Tibial nerve (tissue), 4 donors: ENCODE measurements at regions not wholly inside any gene's neighbourhood (a gene's known extent, or its start where the extent isn't known, plus 50 kb on each side); places are given as distances from the start of the nearest gene placed in this dataset.
A peak's percentile ranks its signal among the peaks of the same experiment; 100 is the strongest.
"Not testable (repeated sequence)": the region's sequence is repeated elsewhere in the genome, so short reads cannot be mapped to it uniquely, and the experiment has no call there.

Experiments used
- DNase-seq, 2 donors: peaks; one replicate each; pipeline ENCODE4 v3.0.0-alpha.2; 2019; ENCODE audit warnings: low spot score in 2 of 2
- H3K27ac ChIP-seq, 4 donors: fragments of 200-600 bp; sonication (generic) in 3 of 4; one replicate each; pipeline ENCODE4 v1.5.1; 2017 to 2019; ENCODE audit warnings: mild to moderate bottlenecking in 1 of 4
- H3K27me3 ChIP-seq, 2 donors: fragments of 200-600 bp; sonication (generic) in 1 of 2; one replicate each; pipeline versions ENCODE4 v1.5.1 to v1.6.0; 2017 to 2019
- H3K36me3 ChIP-seq, 3 donors: fragments of 200-600 bp; sonication (generic); one replicate each; pipeline ENCODE4 v1.5.1; 2018 to 2019
- H3K4me1 ChIP-seq, 4 donors: fragments of 200-600 bp; sonication (generic) in 3 of 4; one replicate each; pipeline ENCODE4 v1.5.1; 2017 to 2019
- H3K4me3 ChIP-seq, 4 donors: fragments of 200-600 bp; sonication (generic) in 3 of 4; one replicate each; pipeline ENCODE4 v1.5.1; 2017 to 2019; ENCODE audit warnings: mild to moderate bottlenecking in 1 of 4, moderate library complexity in 1 of 4
- H3K9me3 ChIP-seq, 4 donors: fragments of 200-600 bp; sonication (generic) in 3 of 4; one replicate each; pipeline ENCODE4 v1.5.1; 2017 to 2019
- CTCF ChIP-seq, 5 experiments: fragments of 200-600 bp in 3 of 5; fragments of 450-650 bp in 2 of 5; sonication (generic) in 3 of 5; IDR thresholded peaks; one replicate each; pipeline ENCODE4 v1.5.1; 2016 to 2019; ENCODE audit warnings: antibody characterized with exemption in 5 of 5, mild to moderate bottlenecking in 3 of 5, moderate library complexity in 2 of 5
- EP300 ChIP-seq, 2 donors: sonication (generic); formaldehyde crosslinking; IDR thresholded peaks; one replicate each; pipeline ENCODE4 v1.6.1; 2017; ENCODE audit warnings: antibody characterized with exemption in 2 of 2, mild to moderate bottlenecking in 1 of 2
- POLR2A ChIP-seq, 2 donors: fragments of 450-650 bp; IDR thresholded peaks; one replicate each; pipeline ENCODE4 v1.6.1; 2017; ENCODE audit warnings: antibody characterized with exemption in 2 of 2, mild to moderate bottlenecking in 2 of 2, moderate library complexity in 2 of 2
- WGBS, 2 donors: methylation state at CpG; one replicate each; pipeline ENCODE4 v1.1.5; 2018; 5-methylcytosine and 5-hydroxymethylcytosine counted together

GRCh38 chr6:170039156-170040114 lies 251.4 kb downstream of the DLL1 start:
- Histone ChIP-seq H3K4me1 (no peaks in the 10 kb centered on the region), H3K9me3 (peaks cover 0 to 12% (median 0%) of the 10 kb centered on the region in 4 donors), H3K27ac (no peak overlapping the region), H3K27me3 (no peaks in the 10 kb centered on the region), H3K4me3 (no peak overlapping the region), H3K36me3 (no peaks in the 10 kb centered on the region)
- DNase-seq, result no peak
- TF ChIP-seq EP300 (IDR thresholded peaks at IDR 0.05), result no peak
- no peak for TF ChIP-seq POLR2A (IDR thresholded peaks at IDR 0.05)
- TF ChIP-seq CTCF (IDR thresholded peaks at IDR 0.05), result no peak
- WGBS, 2 donors, result 80 to 85% methylated on average over 28 of the region's 28 CpGs

- Histone ChIP-seq H3K4me1 (no peaks in the 10 kb centered on the region), H3K27me3 (no peaks in the 10 kb centered on the region), H3K36me3 (no peaks in the 10 kb centered on the region), H3K27ac (peak overlapping the region in 1 of 4 donors; percentile 7), H3K4me3 (no peak overlapping the region), H3K9me3 (peaks cover 0 to 17% (median 0%) of the 10 kb centered on the region in 4 donors)
- no peak for DNase-seq
- TF ChIP-seq EP300 (IDR thresholded peaks at IDR 0.05) (no peak), POLR2A (IDR thresholded peaks at IDR 0.05) (no peak), CTCF (IDR thresholded peaks at IDR 0.05) (no peak)
- WGBS, 2 donors, result 46 to 56% methylated on average over 9 of the region's 9 CpGs
Measured at GRCh38 chr6:170038708-170039107, 252.2 kb downstream of the DLL1 start.

GRCh38 chr6:170038251-170038650 lies 252.6 kb downstream of the DLL1 start:
- Histone ChIP-seq H3K4me1 (no peaks in the 10 kb centered on the region), H3K27me3 (no peaks in the 10 kb centered on the region), H3K9me3 (peaks cover 0 to 21% (median 0%) of the 10 kb centered on the region in 4 donors), H3K36me3 (no peaks in the 10 kb centered on the region), H3K4me3 (no peak overlapping the region), H3K27ac (peak overlapping the region in 1 of 4 donors; percentile 7)
- TF ChIP-seq POLR2A (IDR thresholded peaks at IDR 0.05) (no peak), CTCF (IDR thresholded peaks at IDR 0.05) (no peak), EP300 (IDR thresholded peaks at IDR 0.05) (no peak)
- no peak for DNase-seq
- 54 to 62% methylated on average over 5 to 7 of the region's 7 CpGs for WGBS, 2 donors

GRCh38 chr6:170037541-170038250 lies 253.2 kb downstream of the DLL1 start:
- DNase-seq, result no peak
- 82 to 84% methylated on average over 13 to 15 of the region's 15 CpGs for WGBS, 2 donors
- H3K27me3 ChIP-seq, result no peaks in the 10 kb centered on the region
- H3K36me3 ChIP-seq, result no peaks in the 10 kb centered on the region
- peak overlapping the region in 1 of 4 donors; percentile 34 for H3K27ac ChIP-seq
- H3K4me1 ChIP-seq, result no peaks in the 10 kb centered on the region
- TF ChIP-seq CTCF (IDR thresholded peaks at IDR 0.05), result no peak
- TF ChIP-seq POLR2A (IDR thresholded peaks at IDR 0.05), result no peak
- TF ChIP-seq EP300 (IDR thresholded peaks at IDR 0.05), result no peak
- H3K9me3 ChIP-seq, result peaks cover 0 to 21% (median 0%) of the 10 kb centered on the region in 4 donors
- H3K4me3 ChIP-seq, result no peak overlapping the region

- Histone ChIP-seq H3K27ac (no peak overlapping the region), H3K36me3 (no peaks in the 10 kb centered on the region), H3K4me1 (no peaks in the 10 kb centered on the region), H3K27me3 (no peaks in the 10 kb centered on the region), H3K9me3 (peaks cover 0 to 21% (median 0%) of the 10 kb centered on the region in 4 donors), H3K4me3 (no peak overlapping the region)
- no peak for TF ChIP-seq POLR2A (IDR thresholded peaks at IDR 0.05)
- TF ChIP-seq CTCF (IDR thresholded peaks at IDR 0.05), result no peak
- no peak for TF ChIP-seq EP300 (IDR thresholded peaks at IDR 0.05)
- no peak for DNase-seq
- WGBS, 2 donors, result 64 to 65% methylated on average over 7 of the region's 7 CpGs
Measured at GRCh38 chr6:170036916-170037315, 254.0 kb downstream of the DLL1 start.

- not testable (repeated sequence) for H3K4me3 ChIP-seq, H3K36me3 ChIP-seq, H3K4me1 ChIP-seq, H3K27ac ChIP-seq, H3K27me3 ChIP-seq, DNase-seq
- 60 to 63% methylated on average over 1 of the region's 1 CpG for WGBS, 2 donors
- H3K9me3 ChIP-seq, result peaks cover 0 to 21% (median 0%) of the 10 kb centered on the region in 4 donors
Measured at GRCh38 chr6:170036367-170036766, 254.5 kb downstream of the DLL1 start.
